Subcutaneous abdominal adipose tissue (tissue), 5 donors: ENCODE measurements at regions not wholly inside any gene's neighbourhood (a gene's known extent, or its start where the extent isn't known, plus 50 kb on each side); places are given as distances from the start of the nearest gene placed in this dataset.

ENCODE experiments used
- H3K27ac ChIP-seq: one replicate; pipeline ENCODE4 v1.7.0; 2013; ENCODE audit warnings: low read depth, mild to moderate bottlenecking, inconsistent platforms, low read length, moderate library complexity
- H3K27me3 ChIP-seq, 5 donors: one replicate each; pipeline ENCODE4 v1.7.0; 2013; ENCODE audit warnings: low read length in 5 of 5, inconsistent platforms in 1 of 5; ENCODE audit not compliant: control insufficient read depth in 5 of 5, insufficient read depth in 4 of 5
- H3K36me3 ChIP-seq, 5 donors: one replicate each; pipeline ENCODE4 v1.7.0; 2013; ENCODE audit warnings: low read length in 5 of 5; ENCODE audit not compliant: control insufficient read depth in 5 of 5, insufficient read depth in 5 of 5
- H3K4me1 ChIP-seq, 5 donors: one replicate each; pipeline ENCODE4 v1.7.0; 2013; ENCODE audit warnings: low read length in 5 of 5, mild to moderate bottlenecking in 3 of 5, moderate library complexity in 1 of 5; ENCODE audit not compliant: control insufficient read depth in 5 of 5, insufficient read depth in 5 of 5
- H3K4me3 ChIP-seq, 5 donors: one replicate each; pipeline ENCODE4 v1.7.0; 2013; ENCODE audit warnings: low read length in 5 of 5, low read depth in 1 of 5
- H3K9ac ChIP-seq, 5 donors: one replicate each; pipeline ENCODE4 v1.7.0; 2013; ENCODE audit warnings: low read length in 5 of 5, mild to moderate bottlenecking in 4 of 5, moderate library complexity in 3 of 5
- H3K9me3 ChIP-seq, 5 donors: one replicate each; pipeline ENCODE4 v1.7.0; 2013; ENCODE audit warnings: low read length in 5 of 5; ENCODE audit not compliant: control insufficient read depth in 5 of 5
- donor health status: healthy.
- donor health status: healthy.
- donor health status: healthy.
- donor health status: healthy.
- donor health status: healthy.

GRCh38 chr4:58767598-58767997 is 1657.4 kb upstream of the IGFBP7 start:
- H3K27me3 ChIP-seq = no peaks in the 10 kb centered on the region
- peaks cover 0 to 3% (median 0%) of the 10 kb centered on the region in 5 donors for H3K9me3 ChIP-seq
- no peak overlapping the region for H3K9ac ChIP-seq
- H3K27ac ChIP-seq = no peak overlapping the region
- no peaks in the 10 kb centered on the region for H3K36me3 ChIP-seq
- H3K4me3 ChIP-seq = no peak overlapping the region
- no peaks in the 10 kb centered on the region for H3K4me1 ChIP-seq

GRCh38 chr4:58766763-58767162 is 1656.6 kb upstream of the IGFBP7 start:
- no peaks in the 10 kb centered on the region for H3K27me3 ChIP-seq
- H3K9ac ChIP-seq = no peak overlapping the region
- no peak overlapping the region for H3K27ac ChIP-seq
- H3K4me3 ChIP-seq = no peak overlapping the region
- H3K4me1 ChIP-seq = no peaks in the 10 kb centered on the region
- no peaks in the 10 kb centered on the region for H3K36me3 ChIP-seq
- H3K9me3 ChIP-seq = peaks cover 0 to 3% (median 0%) of the 10 kb centered on the region in 5 donors

DNA sequence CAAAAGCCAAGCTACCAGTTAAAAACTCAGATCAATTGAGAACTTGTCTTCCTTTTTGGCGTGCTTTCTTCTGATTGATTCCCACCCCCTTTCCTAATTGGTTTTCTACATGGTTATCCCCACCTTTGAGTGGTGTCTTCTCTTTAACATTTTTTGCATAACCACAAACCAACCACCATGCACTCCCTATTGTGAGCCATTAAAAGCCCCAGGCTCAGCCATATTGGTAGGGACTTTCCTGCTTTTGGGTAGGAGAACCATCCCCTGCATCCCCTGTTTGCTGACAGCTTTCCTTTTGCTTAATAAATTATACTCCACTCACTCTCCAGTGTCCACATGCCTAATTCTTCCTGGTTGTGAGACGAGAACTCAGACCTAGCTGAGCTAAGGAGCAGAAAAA is 1651.4 kb upstream of the IGFBP7 start:
- Histone ChIP-seq H3K4me1 (no peaks in the 10 kb centered on the region), H3K27ac (no peak overlapping the region), H3K9me3 (no peaks in the 10 kb centered on the region), H3K27me3 (no peaks in the 10 kb centered on the region), H3K36me3 (no peaks in the 10 kb centered on the region), H3K9ac (no peak overlapping the region), H3K4me3 (no peak overlapping the region)

DNA sequence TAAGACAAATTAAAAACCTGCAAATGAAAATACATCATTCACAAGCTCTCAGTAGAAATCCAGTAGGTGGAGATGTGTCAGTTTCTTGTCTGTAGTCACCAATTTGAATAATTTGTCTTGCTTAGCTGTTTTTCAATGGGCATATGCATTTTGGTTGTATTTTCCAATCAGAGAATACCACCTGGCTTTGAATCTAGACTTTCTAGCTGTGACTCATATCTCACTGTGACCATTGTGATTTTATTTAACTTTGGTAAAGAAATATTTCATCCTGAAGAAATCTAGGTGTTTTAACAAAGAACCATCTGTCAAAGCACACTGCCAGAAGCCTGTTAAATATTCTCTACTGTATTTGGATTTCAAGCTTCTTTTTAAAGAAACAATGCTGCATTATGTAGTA is 1650.6 kb upstream of the IGFBP7 start:
- H3K9me3 ChIP-seq = no peaks in the 10 kb centered on the region
- no peak overlapping the region for H3K4me3 ChIP-seq
- no peaks in the 10 kb centered on the region for H3K4me1 ChIP-seq
- H3K27me3 ChIP-seq = no peaks in the 10 kb centered on the region
- no peak overlapping the region for H3K9ac ChIP-seq
- H3K36me3 ChIP-seq = no peaks in the 10 kb centered on the region
- H3K27ac ChIP-seq = no peak overlapping the region

- no peaks in the 10 kb centered on the region for H3K4me1 ChIP-seq
These were observed 1649.9 kb upstream of the IGFBP7 start for GRCh38 chr4:58760100-58760499.

GRCh38 chr4:58749206-58749605 is 1639.0 kb upstream of the IGFBP7 start:
- no peaks in the 10 kb centered on the region for H3K4me1 ChIP-seq

More at GRCh38 chr4:58760100-58760499, 1649.9 kb upstream of the IGFBP7 start:
- Histone ChIP-seq H3K27me3 (no peaks in the 10 kb centered on the region), H3K36me3 (no peaks in the 10 kb centered on the region), H3K27ac (no peak overlapping the region), H3K9me3 (no peaks in the 10 kb centered on the region), H3K9ac (no peak overlapping the region), H3K4me3 (no peak overlapping the region)

GRCh38 chr4:58740897-58741296 is 1630.7 kb upstream of the IGFBP7 start:
- no peaks in the 10 kb centered on the region for H3K27me3 ChIP-seq
- H3K4me3 ChIP-seq = no peak overlapping the region
- no peaks in the 10 kb centered on the region for H3K36me3 ChIP-seq
- no peak overlapping the region for H3K9ac ChIP-seq
- no peak overlapping the region for H3K27ac ChIP-seq
- H3K9me3 ChIP-seq = no peaks in the 10 kb centered on the region
- no peaks in the 10 kb centered on the region for H3K4me1 ChIP-seq

More at GRCh38 chr4:58749206-58749605, 1639.0 kb upstream of the IGFBP7 start:
- Histone ChIP-seq H3K27ac (no peak overlapping the region), H3K9me3 (no peaks in the 10 kb centered on the region), H3K27me3 (no peaks in the 10 kb centered on the region), H3K36me3 (no peaks in the 10 kb centered on the region), H3K4me3 (no peak overlapping the region), H3K9ac (no peak overlapping the region)

- no peak overlapping the region for H3K4me3 ChIP-seq
- H3K9ac ChIP-seq = no peak overlapping the region
- H3K27ac ChIP-seq = no peak overlapping the region
- no peaks in the 10 kb centered on the region for H3K4me1 ChIP-seq
- no peaks in the 10 kb centered on the region for H3K36me3 ChIP-seq
- no peaks in the 10 kb centered on the region for H3K9me3 ChIP-seq
- H3K27me3 ChIP-seq = no peaks in the 10 kb centered on the region
These were observed 1629.1 kb upstream of the IGFBP7 start for GRCh38 chr4:58739275-58739674.

GRCh38 chr4:58738375-58738774 is 1628.2 kb upstream of the IGFBP7 start:
- no peak overlapping the region for H3K9ac ChIP-seq
- H3K27ac ChIP-seq = no peak overlapping the region
- H3K36me3 ChIP-seq = no peaks in the 10 kb centered on the region
- no peaks in the 10 kb centered on the region for H3K9me3 ChIP-seq
- H3K4me1 ChIP-seq = no peaks in the 10 kb centered on the region
- H3K27me3 ChIP-seq = no peaks in the 10 kb centered on the region
- no peak overlapping the region for H3K4me3 ChIP-seq

DNA sequence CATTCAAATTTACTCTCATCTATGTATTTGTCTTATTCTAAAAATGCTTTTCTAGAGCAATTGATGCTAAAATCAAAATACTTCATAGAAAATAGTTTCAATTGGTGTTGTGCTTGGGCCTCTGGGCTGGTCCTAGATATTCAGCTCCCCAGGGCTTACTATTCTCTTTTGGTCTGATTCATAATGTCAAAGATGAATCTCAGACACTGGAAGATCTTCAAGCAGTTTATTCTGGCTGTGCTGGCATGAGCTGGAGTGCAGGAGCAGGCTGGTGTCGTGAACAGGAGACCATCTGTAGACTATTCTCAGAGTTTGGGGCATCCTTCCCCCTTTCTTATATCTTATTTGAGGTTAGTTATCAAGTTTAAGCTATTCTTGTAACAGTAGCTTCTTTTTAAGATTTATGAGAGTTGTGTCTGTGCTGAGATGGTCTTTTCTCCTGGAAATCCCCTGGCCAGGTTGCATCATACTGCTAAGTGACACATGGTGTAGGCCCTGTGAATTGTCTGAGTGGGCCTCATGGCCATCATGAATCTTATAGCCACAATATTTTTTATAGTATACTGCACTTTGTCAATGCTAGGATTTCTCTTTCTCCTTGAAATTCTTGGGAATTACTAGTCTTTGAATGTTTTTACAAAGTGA is 1624.0 kb upstream of the IGFBP7 start:
- Histone ChIP-seq H3K27me3 (no peaks in the 10 kb centered on the region), H3K9ac (no peak overlapping the region), H3K9me3 (no peaks in the 10 kb centered on the region), H3K4me1 (no peaks in the 10 kb centered on the region), H3K27ac (no peak overlapping the region), H3K36me3 (no peaks in the 10 kb centered on the region), H3K4me3 (no peak overlapping the region)
